SU-DHL-6 (cell line): ENCODE measurements at regions not wholly inside any gene's neighbourhood (a gene's known extent, or its start where the extent isn't known, plus 50 kb on each side); places are given as distances from the start of the nearest gene placed in this dataset.
"Not testable (repeated sequence)": the region's sequence is repeated elsewhere in the genome, so short reads cannot be mapped to it uniquely, and the experiment has no call there.

Source experiments
- CTCF ChIP-seq: fragments of 200-600 bp; sonication (generic); IDR thresholded peaks from one replicate; pipeline ENCODE4 v1.5.1; 2017; ENCODE audit warnings: antibody characterized with exemption, mild to moderate bottlenecking, low read length, moderate library complexity; ENCODE audit not compliant: insufficient read depth, poor library complexity, severe bottlenecking
- EZH2phosphoT487 ChIP-seq: fragments of 200-600 bp; sonication (generic), shearing (Covaris generic); conservative IDR thresholded peaks from 2 replicates; pipeline ENCODE4 v1.6.1; 2018; ENCODE audit warnings: mild to moderate bottlenecking, antibody characterized with exemption, low read length, moderate library complexity, mixed read lengths

GRCh38 chr14:106710187-106710586 is 1183.8 kb downstream of the TMEM121 start:
- TF ChIP-seq CTCF, EZH2phosphoT487: not testable (repeated sequence)
